Stimulated activated CD8-positive, alpha-beta memory T cell treated with anti-CD3 and anti-CD28 coated beads, Interleukin-4, amount 100 ng/mL, for 24 hours (primary cell): ENCODE measurements at regions not wholly inside any gene's neighbourhood (a gene's known extent, or its start where the extent isn't known, plus 50 kb on each side); places are given as distances from the start of the nearest gene placed in this dataset.

Source experiments
- DNase-seq: peaks from one replicate; pipeline ENCODE4 v3.0.0-alpha.2; 2020; ENCODE audit warnings: low read depth

DNA sequence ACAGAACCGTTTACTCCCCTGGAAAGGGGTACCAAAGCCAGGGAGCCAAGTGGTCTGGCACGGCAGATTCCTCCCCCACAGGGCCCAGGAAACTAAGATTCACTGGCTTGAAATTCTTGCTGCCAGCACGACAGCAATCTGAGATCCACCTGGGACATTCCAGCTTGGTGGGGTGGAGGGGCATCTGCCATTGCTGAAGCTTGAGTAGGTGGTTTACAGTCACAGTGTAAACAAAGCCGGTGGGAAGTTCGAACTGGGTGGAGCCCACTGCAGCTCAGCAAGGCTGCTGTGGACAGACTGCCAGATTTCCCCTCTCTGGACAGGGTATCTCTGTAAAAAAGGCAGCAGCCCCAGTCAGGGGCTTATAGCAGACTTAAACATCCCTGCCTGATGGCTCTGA, 901.7 kb upstream of the LRRTM1 start:
- no peak for DNase-seq

DNA sequence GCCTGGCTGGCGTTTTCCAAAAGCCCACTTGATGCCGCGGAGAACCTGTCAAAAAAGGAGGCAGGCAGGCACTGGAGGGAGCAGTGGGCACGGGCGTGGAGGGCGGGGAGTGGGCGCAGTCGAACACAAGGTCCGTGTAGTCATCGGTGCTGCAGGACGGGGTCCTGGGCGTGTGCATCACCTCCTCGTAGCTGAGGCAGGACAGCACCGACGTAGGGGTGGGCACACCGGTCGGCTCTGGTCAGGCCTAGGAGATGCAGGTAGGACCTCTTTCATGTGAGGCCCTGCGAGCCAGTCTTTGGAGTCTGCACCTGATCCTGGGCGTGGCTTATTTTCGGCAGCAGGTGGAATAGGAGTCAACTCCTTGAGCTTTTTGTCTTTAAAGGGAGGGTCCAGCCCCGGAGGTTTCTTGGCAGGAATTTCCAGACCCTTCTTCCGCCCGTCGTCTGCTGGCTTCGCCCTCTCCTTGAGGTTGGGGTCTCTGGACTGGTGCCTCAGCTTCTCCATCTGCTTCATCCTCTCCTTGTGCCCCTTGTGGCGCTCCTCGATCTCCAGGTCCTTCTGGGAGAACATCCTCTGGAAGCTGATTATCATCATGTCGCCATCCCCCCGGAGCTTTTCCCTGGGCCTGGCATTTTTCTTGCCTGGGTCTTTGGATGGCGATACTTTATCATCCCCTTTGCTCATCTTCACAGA, 892.5 kb upstream of the LRRTM1 start:
- no peak for DNase-seq

DNA sequence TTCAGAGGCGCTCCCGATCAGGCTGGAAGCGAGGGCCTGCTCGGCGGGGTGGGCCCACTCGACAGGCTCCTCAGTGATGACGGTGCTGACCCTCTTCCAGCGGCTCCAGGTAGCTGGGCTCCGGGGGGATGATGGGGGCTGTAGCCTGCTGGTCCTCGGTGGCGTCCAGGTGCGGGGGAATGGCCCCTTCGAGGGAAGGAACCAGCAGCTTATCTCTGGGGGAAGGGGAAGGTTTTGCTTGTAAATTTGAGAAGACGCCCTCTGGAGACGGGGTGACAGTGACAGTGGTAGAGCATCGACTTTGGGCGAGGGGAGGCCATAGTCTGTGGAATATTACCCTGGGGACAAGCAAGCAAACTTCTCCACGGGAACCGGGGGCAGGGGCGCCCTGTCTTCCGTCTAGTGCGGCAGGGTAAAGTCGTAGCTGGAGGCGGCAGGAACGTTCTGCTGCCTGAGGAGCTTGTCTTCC, 891.9 kb upstream of the LRRTM1 start:
- DNase-seq = no peak

DNA sequence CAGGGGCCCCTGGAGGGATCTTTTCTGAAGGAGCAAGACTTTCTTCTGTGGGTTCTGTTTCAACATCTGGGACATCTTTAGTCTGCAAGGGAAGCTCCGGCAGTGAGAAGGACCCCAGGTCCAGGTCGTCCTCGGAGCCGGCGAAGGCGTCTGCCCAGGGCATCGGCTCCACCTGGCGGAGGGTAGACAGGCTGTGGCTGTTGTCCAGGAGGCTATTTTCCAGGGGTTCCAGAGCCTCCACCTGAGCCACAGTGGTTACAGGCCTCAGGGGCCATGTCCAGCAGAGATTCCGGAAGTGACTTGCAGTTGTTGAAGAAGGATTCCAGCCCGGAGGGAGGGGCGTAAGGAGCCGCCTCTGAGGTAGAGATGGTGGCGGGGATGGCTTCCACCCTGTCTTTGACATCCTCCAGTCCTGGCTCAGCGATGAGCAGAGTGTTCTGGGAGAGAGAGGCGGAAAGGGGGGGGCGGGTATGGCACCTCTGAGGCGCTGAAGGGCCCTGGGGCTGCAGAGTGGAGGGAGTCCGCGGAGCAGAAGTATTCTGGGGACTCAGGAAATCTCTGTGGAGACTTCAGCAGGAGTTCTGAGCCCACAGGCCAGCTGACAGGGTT, 891.3 kb upstream of the LRRTM1 start:
- no peak for DNase-seq

DNA sequence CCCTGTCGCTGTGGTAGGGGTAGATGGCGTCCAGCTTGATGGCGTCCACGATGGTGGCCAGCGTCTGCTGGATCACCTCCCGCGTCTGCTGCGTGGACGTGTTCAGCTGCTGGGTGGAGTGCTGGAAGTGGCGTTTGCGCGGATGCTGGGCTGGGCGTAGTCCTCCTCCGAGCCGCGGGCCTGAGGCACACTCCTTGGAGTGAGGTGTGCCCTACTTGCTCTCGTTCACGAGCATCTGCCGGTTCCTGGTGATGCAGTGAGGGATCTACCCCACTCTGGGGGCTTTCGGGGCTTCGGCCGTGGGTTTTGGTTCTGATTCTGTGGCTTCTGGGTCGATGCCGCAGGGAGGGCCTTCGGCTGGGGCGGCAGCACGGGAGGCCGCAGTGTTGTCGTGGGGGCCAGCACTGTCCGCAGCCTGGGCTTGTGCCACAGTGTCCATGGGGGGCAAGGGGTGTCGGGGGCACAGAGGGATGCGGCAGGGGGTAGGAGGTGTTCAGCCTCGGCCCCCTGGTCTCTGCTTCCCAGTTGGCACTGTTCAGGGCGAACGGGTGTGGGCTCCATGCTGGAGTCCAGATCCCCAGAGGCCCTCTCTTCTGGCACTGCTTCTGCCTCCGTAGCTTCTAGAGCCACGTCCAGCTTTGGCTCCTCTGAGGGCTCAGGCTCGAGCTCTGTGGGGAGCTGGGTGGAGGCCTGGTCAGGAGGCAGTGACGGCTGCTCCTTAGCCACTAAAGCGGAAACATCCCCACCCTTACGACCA, 890.6 kb upstream of the LRRTM1 start:
- DNase-seq = no peak

DNA sequence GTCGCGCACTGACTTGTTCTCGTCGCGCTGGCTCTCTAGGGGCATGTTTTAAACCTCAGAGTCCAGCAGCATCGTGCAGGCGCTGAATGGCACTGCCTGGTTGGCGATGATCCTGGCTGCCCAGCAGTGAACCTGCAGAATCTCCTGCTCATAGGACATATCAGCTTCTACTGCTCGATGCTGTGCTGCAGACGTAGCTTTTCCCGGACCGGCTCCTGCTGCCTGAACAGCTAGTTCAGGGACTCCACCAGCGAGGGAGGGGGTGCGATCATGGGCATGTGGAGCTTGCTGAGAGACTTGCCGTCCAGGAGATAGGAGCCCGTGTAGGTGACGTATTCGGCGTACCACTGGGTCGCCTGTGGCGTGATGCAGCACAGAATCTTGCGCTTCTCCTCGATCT, 890.0 kb upstream of the LRRTM1 start:
- no peak for DNase-seq

DNA sequence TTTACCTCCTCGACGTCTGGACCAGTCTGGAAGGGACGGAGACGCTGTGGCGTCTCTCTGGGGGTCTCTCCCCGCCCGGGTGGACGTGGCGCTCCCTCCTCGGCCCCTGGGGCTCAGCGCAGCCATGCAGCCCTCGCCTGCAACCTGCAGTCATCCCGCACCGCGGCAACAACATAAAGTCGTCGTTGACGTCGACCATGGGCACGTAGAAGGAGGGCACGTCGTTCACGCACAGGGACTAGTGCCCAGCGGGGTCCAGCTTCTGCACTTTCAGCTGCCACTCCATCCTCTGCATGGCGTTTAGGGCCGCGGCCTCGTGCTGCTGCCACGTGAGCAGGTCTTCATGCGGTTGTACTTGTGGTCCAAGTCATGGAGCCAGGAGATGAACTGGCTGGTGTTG, 889.6 kb upstream of the LRRTM1 start:
- DNase-seq = no peak

DNA sequence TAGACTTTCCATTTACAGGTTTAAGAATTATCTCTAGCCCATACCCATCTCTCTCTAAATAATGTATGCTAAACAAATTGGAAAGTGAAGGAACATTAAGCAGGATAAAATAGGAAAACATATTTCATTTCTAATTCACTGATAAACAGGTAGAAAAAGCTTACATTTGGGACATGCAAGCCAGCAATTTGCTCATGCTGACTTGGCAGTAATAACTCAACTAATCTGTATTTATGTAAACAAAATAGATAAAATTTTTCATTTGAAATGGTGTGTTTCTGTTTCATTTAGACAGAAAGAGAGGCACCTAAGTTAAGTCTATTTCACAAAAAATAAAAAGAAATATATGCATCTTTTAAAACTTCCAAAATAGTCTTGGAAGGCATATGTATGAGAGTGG, 877.3 kb upstream of the LRRTM1 start:
- no peak for DNase-seq

DNA sequence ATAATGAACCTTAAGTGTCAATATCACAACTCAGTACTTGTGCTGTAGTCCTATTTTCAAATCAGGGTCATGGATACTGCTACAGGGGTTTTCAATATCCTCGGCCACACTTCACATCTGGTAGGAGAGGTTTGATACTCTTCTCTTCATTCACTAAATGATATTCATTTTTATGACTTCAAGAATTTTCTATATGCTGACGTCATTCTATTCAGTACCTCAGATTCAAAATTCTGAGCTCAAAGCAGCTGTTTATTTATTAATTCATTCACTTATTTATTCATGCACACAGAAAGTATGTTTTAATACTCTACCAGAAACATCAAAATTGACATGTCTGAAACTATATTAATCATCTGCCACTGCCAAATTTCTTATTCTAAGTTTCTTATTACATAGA, 866.9 kb upstream of the LRRTM1 start:
- DNase-seq = no peak

DNA sequence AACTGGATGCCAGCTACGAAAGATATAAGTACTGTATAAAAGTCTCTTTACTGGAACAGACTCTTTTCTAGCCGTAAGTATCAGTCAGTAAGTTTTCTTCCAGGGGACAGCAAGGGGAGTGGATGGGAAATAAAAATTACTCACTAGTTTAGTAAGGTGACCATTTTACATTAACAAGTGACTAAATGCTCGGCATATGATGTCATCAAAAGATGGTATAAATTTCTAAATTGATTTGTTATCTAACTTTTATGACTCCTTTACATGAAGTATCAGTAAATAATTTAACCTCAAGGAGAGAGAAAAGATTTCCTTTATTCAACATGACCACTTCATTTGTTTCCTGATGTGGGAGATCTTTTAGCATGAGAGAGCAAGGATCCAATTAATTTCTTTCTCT, 859.0 kb upstream of the LRRTM1 start:
- DNase-seq = no peak

DNA sequence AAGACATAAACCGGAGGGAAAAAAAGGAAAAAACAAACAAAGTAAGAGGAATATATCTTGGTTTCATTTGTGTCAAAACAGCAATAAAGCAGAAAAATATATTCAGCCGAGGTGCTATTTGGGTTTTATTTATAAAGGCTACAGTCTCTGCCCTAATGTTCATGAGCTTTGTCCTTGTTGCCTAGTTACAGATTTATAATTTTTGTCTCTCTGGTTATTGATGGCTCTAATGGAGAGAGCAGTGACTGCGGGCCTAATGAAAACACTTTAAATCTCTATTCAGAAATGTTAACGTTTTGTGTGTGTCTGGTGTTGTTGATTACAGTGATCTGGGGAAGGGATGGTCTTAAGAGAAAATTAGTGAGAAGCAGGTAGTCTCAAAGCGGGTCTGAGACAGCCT, 854.0 kb upstream of the LRRTM1 start:
- no peak for DNase-seq

DNA sequence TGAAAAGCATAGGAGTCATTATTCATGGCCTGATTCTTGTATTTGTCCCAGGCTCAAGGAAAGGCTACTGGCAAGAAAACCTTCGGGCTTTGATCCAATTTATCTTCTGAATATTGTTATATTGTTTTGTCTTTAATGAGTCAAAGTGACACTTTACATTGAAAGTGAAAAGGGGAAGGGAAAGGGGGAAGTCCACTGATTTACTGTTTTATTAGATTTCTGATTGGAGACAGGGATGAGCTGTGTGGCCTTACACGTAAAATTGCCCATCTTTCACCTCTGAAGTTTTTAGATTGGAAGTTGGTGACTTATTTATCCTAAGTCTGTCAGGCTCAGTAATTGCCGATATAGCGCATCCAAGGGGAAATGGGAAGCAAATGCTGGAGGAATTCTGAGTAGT, 843.8 kb upstream of the LRRTM1 start:
- no peak for DNase-seq

DNA sequence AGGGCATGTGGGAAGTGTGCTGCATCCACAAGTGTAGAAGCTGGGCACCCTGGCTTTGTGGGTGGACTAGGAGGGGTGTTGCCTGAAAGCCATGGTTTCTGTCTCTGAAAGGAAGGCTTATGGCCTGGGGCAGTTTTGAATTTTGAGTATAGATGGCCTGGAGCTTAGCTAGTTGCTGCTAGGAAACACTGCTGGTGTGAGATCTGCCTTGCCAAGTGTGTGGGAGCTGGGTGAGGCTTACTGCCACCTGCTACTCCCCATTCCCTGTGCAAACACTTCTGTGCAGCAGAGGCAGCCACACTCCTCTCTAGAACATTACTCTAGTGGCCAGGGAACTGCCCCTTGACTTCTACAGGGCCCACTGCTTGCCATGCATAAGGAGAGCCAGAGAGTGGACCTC, 831.7 kb upstream of the LRRTM1 start:
- DNase-seq = no peak

DNA sequence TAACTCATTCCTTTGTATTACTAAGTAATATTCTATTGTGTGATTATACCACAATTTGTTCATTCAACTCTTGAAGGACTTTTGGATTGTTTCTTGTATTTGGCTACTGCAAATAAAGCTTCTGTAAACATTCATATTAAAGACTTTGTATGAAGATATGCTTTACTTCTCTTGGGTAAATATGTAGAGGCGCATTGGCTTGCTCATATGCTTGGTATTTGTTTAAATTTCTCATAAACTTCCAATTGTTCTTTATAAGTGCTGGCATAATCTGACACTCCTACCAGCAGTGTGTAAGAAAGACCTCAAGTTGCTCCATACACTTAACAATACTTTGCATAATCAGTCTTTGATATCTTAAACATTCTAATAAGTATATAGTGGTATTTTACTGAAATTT, 792.8 kb upstream of the LRRTM1 start:
- no peak for DNase-seq

DNA sequence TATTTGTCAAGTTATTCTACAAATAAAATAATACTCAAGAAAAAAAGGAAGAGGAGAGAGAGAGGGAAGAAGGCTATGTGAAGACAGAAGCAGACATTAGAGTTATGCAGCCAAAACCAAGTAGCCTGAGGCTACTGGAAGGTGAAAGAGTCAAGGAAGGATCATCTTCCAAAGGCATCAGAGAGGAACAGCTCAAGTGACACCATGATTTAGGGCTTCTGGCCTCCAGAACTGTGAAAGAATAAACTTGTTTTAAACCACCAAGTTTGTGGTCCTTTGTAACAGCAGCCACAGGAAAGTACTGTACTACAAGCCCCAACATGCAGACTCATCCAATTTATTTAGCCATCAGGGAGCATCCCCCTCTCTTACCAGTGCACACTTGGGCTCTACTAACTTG, 788.5 kb upstream of the LRRTM1 start:
- DNase-seq = no peak

DNA sequence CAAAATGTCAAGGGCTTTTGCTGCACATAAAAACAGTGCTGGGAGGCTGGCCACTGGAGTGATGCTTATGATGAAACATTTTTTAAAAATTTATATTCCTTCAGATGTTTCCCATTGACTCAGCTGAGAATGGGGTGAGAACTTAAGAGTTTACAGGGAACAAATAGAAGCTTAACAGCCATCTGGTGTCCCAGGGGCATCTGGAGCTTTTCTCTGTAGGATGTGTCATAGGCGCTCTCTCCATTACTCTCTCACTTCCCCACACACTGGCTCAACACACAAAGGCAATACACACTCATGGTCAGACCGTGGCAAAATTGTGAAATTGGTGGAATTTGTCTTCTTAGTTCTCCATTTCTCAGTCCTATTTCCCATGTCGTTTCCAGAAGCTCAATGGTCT, 783.1 kb upstream of the LRRTM1 start:
- no peak for DNase-seq

DNA sequence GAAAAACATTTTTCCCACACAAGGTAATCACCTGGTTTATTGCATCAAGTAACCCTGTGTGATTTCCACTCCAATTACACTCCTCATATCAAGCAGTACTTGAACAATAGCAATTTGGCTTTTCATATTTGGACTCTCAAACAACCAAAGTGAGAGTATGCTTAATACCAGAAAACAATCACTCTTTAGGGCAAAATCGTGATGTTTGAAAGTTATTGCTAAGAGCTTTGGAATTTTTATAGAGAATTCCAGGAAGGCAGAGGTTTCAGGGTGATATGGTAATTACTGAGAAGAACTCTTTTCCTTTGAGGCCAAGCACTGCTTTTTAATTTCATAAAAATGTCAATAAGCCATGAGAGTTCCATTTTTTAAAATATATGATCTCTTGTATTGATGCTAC, 779.5 kb upstream of the LRRTM1 start:
- no peak for DNase-seq

DNA sequence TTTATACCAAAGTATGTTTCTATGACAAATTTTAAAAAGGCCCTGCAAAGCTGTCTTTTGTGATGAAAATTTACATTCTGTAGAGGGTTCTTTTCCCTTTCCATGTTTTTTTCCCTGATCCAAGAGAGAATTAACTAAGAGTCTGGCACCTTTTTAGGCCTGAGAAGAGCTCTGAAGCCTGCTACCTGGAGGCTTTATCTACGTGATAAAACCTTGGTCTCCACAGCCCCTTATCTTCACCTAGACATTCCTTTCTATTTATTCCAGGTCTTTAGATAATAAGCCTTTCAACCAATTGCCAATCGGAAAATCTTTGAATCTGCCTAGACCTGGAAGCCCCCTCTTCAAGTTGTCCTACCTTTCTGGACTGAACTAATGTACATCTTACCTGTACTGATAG, 774.1 kb upstream of the LRRTM1 start:
- no peak for DNase-seq

DNA sequence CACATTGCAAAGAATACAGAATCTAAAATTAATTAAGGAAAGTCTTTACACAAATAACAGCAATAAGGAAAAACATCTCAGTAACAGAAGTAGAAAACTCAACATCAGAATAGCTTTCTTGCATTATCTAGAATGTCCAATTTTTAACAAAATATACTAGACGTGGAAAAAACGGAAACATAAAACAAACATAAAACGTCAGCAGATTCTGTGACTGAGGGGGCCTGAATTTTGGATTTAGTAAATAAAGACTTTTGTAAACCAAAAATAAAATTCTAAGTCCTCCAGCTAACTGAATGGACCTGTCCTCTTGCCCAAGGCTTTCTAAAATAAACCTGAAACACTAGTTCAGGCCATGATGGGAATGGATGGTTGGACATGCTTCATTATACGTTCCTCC, 773.5 kb upstream of the LRRTM1 start:
- no peak for DNase-seq

DNA sequence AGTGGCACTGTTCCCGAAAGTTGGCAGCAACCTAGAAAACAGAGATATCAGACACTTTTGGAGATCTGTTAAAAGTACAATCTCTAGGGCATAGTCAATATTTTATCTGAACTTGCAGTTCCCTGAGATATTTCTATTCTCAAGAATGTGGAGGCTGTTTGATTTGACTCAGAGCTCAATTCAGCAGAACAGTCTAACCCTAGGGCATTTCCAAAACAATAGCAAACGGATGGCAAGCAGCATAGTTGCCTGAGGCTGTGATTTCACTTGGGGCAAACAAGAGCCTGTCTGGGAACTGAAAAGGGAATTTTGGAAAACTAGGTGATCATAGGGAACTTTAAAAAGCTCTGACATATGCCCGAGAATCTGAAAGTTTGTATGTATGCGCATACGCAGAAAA, 772.8 kb upstream of the LRRTM1 start:
- DNase-seq = no peak

DNA sequence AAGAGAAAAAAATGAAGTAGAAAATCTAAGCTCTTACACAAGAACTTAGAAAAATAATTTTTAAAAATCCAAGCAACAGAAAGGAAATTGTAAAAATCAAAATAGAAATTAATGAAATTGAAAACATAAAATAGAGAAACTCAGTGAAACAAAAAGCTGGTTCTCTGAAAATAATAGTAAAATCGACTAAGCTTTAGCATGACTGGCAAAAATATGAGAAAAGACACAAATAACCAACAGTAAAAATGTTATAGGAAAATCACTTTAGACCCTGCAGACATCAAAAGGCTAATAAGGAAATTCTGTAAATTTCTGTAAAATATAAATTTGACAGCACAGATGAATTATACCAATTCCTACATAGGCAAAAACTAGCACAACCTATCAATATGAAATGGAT, 768.9 kb upstream of the LRRTM1 start:
- no peak for DNase-seq

DNA sequence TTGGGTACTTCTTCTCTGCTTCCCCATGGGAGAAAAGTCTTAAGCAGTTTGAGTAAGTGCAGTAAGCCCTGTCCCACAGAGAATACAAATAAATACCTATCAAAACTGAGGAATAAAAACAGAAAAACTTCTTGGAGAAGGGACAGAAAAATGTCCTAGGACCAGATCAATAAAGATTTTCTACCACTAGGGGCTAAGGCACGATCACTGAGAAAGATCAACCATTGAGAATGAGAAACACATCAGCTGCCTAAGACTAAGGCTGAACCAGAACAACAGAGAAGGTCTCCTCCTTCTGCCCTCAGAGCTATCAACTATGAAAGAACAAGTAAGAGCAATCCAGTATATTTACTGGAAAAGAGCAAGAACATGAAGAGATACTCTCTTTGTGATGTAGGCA, 763.6 kb upstream of the LRRTM1 start:
- no peak for DNase-seq

DNA sequence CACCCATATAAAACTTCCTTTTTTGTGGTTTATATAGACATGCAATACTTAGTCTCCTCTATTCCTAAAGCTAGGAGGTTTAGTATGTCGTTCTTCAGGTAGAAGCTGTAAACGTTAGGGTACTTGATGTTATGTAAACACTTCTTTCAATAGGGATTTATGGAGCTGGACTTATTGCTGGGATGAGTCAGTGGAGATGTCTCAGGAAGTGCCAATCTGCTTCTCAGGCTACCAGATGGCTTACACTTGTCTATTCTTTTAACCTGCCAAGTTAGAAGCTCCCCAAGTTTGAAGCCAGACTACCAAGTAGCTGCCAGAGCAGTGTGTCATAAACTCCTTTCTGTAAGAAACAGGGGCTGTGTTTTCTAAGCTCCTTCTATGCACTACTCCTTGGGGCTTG, 756.5 kb upstream of the LRRTM1 start:
- no peak for DNase-seq
